ENCODE measurements at regions not wholly inside any gene's neighbourhood (a gene's known extent, or its start where the extent isn't known, plus 50 kb on each side); places are given as distances from the start of the nearest gene placed in this dataset.

GRCh38 chr4:128384765-128385598, 97.4 kb upstream of the PGRMC2 start:
- 83 to 89% methylated on average over 12 of the region's 12 CpGs for WGBS, 2 donors
- TF ChIP-seq, protein P1, sequence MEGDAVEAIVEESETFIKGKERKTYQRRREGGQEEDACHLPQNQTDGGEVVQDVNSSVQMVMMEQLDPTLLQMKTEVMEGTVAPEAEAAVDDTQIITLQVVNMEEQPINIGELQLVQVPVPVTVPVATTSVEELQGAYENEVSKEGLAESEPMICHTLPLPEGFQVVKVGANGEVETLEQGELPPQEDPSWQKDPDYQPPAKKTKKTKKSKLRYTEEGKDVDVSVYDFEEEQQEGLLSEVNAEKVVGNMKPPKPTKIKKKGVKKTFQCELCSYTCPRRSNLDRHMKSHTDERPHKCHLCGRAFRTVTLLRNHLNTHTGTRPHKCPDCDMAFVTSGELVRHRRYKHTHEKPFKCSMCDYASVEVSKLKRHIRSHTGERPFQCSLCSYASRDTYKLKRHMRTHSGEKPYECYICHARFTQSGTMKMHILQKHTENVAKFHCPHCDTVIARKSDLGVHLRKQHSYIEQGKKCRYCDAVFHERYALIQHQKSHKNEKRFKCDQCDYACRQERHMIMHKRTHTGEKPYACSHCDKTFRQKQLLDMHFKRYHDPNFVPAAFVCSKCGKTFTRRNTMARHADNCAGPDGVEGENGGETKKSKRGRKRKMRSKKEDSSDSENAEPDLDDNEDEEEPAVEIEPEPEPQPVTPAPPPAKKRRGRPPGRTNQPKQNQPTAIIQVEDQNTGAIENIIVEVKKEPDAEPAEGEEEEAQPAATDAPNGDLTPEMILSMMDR (IDR thresholded peaks at IDR 0.05): no peak
- intact Hi-C loops (cut with DNase I): loop anchor here in 3 of 10 donors (5.0 to 10.0 kb wide), 3 partner anchors 42 to 100 kb away; partner anchors contain the start of gene PGRMC2 (in 2 of the 3)

GRCh38 chr4:128384091-128384520, 96.5 kb upstream of the PGRMC2 start:
- TF ChIP-seq, protein P1 (IDR thresholded peaks at IDR 0.05): no peak
- Histone ChIP-seq H3K4me1 (peaks cover 7 to 37% (median 23%) of the 10 kb centered on the region in 9 donors), H3K27ac (no peak overlapping the region), H3K27me3 (no peaks in the 10 kb centered on the region), H3K4me3 (no peak overlapping the region), H3K9me3 (no peaks in the 10 kb centered on the region), H3K36me3 (no peaks in the 10 kb centered on the region)
- WGBS, 2 donors: 78 to 81% methylated on average over 2 of the region's 2 CpGs
- intact Hi-C loops (cut with DNase I): loop anchor here in 2 of 10 donors (5.0 to 10.0 kb wide), 2 partner anchors 97 to 99 kb away; partner anchors contain the start of gene PGRMC2 (in 2 of the 2)
- no peak for DNase-seq
- no peak for ATAC-seq

More at GRCh38 chr4:128384765-128385598, 97.4 kb upstream of the PGRMC2 start:
- H3K36me3 ChIP-seq: no peaks in the 10 kb centered on the region
- H3K9me3 ChIP-seq: no peaks in the 10 kb centered on the region
- peaks cover 7 to 37% (median 23%) of the 10 kb centered on the region in 9 donors for H3K4me1 ChIP-seq
- ATAC-seq (no peak), DNase-seq (no peak)
- peak overlapping the region in 8 of 10 donors; percentile 44 to 86 (median 79) for H3K27ac ChIP-seq
- no peaks in the 10 kb centered on the region for H3K27me3 ChIP-seq
- H3K4me3 ChIP-seq: no peak overlapping the region

GRCh38 chr4:128381748-128382559, 94.3 kb upstream of the PGRMC2 start:
- ATAC-seq (no peak), DNase-seq (no peak)
- Histone ChIP-seq H3K27ac (no peak overlapping the region), H3K27me3 (no peaks in the 10 kb centered on the region), H3K4me3 (no peak overlapping the region), H3K9me3 (peaks cover 0 to 4% (median 0%) of the 10 kb centered on the region in 11 donors), H3K4me1 (peaks cover 6 to 24% (median 13%) of the 10 kb centered on the region in 9 donors), H3K36me3 (no peaks in the 10 kb centered on the region)
- intact Hi-C loops (cut with DNase I): loop anchor here in 2 of 10 donors (5.0 to 10.0 kb wide), 2 partner anchors 95 to 97 kb away; partner anchors contain the start of gene PGRMC2 (in 2 of the 2)
- TF ChIP-seq, protein P1 (IDR thresholded peaks at IDR 0.05): no peak
- WGBS, 2 donors: 78 to 79% methylated on average over 4 of the region's 4 CpGs

DNA sequence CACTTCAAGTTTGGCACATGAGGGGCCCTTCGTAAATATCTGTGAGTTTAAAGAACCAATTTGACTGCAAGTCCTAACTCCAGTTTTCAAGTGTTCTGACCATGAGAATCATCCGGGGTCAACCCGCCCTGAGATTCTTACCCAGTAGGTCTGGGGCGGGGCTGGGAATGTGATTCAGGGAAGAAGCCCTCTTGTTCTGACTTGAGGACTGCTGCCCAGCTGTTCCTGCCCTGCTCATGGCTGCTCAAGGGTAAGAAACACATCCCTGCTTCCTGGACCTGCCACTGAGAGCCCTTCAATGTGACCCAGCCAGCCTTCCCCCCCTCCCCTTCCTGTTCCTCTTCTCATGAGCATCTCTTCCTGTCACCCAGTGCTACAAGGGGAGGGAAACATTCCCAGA, 92.7 kb upstream of the PGRMC2 start:
- ATAC-seq (peak in 1 of 8 donors; percentile 12), DNase-seq (no peak)
- 92 to 93% methylated on average over 4 of the region's 4 CpGs for WGBS, 2 donors
- Histone ChIP-seq H3K4me1 (peaks cover 0 to 8% (median 0%) of the 10 kb centered on the region in 9 donors), H3K4me3 (no peak overlapping the region), H3K9me3 (peaks cover 0 to 14% (median 0%) of the 10 kb centered on the region in 11 donors), H3K27me3 (no peaks in the 10 kb centered on the region), H3K27ac (no peak overlapping the region), H3K36me3 (no peaks in the 10 kb centered on the region)
- TF ChIP-seq, protein P1 (IDR thresholded peaks at IDR 0.05): no peak
- intact Hi-C loops (cut with DNase I): loop anchor here in 2 of 10 donors (5.0 to 10.0 kb wide), 2 partner anchors 93 to 96 kb away; partner anchors contain the start of gene PGRMC2 (in 2 of the 2)

All from heart right ventricle (tissue), 16 donors.